AG10803 (cell line): ENCODE measurements at regions not wholly inside any gene's neighbourhood (a gene's known extent, or its start where the extent isn't known, plus 50 kb on each side); places are given as distances from the start of the nearest gene placed in this dataset.
A peak's percentile ranks its signal among the peaks of the same experiment; 100 is the strongest.

ENCODE experiments used
- DNase-seq: peaks from one replicate; pipeline ENCODE4 v3.0.0; 2010; ENCODE audit warnings: low read depth
- H3K4me3 ChIP-seq: 2 replicates; pipeline ENCODE4 v1.5.1; 2011; ENCODE audit warnings: mild to moderate bottlenecking, low read length, control low read depth
- TF ChIP-seq, protein P1 (sequence below): conservative IDR thresholded peaks from 2 replicates; pipeline ENCODE4 v1.5.1; 2011; ENCODE audit warnings: mild to moderate bottlenecking, low read length, control low read depth, inconsistent platforms

DNA sequence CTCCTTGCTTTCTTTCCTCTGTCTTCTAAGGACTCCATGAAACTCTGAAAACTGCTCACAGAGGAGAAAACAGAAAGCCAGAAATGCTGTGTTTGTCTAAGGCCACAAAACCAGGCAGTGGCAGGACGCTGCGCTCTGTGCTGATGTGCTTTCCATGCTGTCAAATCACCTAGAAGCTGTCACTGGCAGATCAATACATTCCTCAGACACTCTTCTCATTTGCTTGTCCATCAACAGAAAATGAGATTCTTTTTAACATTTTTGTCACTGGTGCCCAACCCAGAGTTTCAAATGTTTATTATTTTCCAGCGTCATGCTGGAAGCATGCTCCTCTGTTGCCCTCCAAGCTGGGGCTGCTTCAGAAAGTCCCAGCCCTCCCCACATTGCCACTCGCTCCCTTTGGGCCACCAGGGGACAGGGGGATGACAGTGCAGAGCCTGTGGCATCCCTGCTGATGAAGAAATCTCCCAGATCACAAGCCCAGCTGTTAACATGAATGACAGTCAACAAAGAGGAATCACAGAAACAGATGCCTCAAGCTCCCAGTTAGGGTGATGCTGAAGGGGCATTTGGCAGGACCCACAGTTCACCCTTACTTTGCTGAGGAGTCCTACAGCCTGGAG, 117.5 kb upstream of the MEIS1 start:
- no peak overlapping the region for H3K4me3 ChIP-seq
- no peak for DNase-seq
- TF ChIP-seq, protein P1, sequence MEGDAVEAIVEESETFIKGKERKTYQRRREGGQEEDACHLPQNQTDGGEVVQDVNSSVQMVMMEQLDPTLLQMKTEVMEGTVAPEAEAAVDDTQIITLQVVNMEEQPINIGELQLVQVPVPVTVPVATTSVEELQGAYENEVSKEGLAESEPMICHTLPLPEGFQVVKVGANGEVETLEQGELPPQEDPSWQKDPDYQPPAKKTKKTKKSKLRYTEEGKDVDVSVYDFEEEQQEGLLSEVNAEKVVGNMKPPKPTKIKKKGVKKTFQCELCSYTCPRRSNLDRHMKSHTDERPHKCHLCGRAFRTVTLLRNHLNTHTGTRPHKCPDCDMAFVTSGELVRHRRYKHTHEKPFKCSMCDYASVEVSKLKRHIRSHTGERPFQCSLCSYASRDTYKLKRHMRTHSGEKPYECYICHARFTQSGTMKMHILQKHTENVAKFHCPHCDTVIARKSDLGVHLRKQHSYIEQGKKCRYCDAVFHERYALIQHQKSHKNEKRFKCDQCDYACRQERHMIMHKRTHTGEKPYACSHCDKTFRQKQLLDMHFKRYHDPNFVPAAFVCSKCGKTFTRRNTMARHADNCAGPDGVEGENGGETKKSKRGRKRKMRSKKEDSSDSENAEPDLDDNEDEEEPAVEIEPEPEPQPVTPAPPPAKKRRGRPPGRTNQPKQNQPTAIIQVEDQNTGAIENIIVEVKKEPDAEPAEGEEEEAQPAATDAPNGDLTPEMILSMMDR = no peak

DNA sequence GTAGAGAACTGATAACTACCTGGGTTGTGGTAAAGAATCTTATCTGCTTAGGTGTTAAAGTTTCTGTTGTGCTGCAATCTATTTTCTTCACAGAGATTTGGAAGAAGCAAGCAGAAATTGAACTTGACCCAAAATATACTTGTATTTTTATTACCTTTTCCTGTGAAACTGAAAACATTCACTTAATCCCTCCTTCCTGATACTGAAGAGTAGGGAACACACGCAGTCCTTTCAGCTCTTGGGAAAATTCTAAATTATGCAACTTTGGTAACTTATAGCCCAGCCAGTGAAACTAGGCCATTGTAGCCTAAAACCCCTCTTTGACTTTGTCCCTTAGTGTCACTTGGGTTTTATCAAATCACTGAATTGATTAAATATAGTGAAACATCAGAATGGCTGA, 128.4 kb upstream of the MEIS1 start:
- no peak overlapping the region for H3K4me3 ChIP-seq
- TF ChIP-seq, protein P1 = no peak
- no peak for DNase-seq

DNA sequence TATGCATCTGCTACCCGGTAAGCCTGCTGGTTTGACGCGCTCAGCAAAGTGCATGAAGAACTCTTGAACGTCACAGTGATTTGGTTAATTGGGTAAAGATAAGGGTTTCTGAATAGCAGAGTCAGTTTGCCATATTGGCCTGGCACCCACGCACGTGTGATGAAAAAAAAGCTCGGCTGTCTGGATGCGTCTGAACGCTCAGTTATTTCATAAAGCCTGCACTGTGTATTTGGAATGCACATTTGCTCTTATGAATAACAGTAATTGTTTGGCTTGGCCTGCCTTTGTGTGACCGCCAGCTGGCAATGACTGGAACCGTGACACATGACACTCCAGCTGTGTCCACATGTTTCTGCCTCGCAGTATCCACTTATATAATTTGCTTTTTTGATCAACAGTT, 129.2 kb upstream of the MEIS1 start:
- H3K4me3 ChIP-seq = no peak overlapping the region
- peak; percentile 2 for DNase-seq
- TF ChIP-seq, protein P1 = no peak

DNA sequence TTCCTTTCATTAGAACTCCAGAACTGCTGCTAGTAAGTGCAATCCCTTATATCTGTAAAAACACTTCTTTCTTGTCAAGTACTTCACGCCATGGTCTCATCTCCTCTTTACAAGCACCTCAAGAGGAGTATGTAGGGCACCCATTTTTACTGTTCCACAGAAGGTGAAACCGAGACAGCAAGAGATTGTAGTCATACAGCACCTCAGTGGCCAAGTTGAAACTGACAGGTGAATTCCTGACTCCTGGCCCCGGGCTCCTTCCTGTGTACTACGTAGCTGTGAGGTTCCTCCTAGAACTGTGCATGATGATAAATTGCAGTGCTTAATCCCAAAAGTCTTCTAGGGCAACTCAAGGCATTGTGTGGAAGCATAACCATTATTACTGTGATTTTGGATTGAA, 131.5 kb upstream of the MEIS1 start:
- no peak overlapping the region for H3K4me3 ChIP-seq
- no peak for DNase-seq
- TF ChIP-seq, protein P1 = no peak

DNA sequence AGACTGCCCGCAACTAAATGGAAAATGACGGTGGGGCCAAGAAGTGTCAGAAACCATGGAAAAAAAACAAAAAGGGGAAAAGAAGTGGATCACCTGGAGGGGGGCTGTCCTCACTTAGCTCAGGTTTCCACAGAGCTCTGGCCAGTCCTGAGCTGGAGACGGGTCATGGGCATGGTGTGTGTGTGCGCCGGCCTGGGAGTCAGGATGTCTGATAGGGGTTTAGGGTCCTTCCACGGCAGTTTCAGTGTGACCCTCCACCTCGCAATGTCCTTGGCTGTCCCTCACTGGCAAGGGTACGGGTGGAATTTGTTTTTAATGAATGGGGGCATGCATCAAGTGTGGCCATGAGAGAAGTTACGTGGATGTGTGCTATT, 133.2 kb upstream of the MEIS1 start:
- no peak overlapping the region for H3K4me3 ChIP-seq
- TF ChIP-seq, protein P1 = no peak
- no peak for DNase-seq

DNA sequence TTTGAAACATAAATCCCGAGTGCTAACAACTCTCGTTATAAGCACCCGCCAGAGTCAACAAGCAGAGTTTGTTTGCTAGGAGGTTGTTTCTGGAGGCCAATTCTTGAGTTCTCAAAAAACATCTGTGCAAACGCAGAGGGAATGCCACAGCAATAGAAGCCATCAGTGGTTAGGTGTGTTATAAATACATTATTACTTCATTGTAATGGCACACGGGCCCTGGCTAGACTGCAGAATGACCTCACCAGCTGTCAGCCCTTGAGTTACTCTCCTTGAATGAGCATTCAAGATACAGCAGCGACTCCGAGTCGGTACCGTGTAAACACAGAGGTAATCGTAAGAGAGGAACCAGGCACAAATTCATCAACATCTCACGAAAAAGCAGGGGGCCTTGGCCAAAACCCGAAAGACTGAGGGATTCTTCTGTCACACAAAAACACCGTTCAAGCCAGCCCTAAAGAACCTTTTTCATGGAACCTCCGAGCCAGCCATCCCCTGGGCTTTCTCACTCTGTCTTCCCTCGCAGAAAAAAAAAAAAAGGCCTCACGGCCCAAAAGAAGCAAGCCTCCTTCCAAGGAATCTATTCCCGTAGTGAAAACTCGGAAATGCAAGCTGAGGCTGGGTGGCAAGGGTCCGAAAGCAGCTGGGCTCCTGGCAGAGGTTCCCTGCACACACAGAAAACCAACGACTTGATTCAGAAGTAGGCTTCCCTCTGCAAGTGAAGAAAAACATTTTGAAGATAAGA, 133.7 kb upstream of the MEIS1 start:
- no peak overlapping the region for H3K4me3 ChIP-seq
- TF ChIP-seq, protein P1 = no peak
- peak; percentile 13 for DNase-seq

DNA sequence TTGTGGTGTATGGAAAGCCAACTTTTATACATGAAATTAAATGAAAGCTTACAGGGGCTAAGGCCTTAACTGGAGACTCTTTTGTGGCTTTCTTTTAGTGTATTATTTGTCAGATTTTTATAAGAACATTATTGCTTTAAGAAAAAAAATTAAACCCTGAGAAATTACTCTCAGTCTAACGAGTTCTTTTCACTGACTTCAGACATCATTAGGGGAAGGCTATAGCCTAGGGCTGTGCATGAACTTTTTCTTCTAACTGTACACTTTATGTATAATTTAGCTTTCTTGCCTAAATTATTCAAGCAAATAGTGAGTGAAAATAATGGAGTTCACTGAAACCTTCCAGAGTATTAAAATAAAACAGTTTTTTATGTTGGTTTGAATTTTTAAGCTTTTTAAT, 151.1 kb upstream of the MEIS1 start:
- no peak overlapping the region for H3K4me3 ChIP-seq
- no peak for DNase-seq
- TF ChIP-seq, protein P1 = no peak
